ENCODE measurements at regions not wholly inside any gene's neighbourhood (a gene's known extent, or its start where the extent isn't known, plus 50 kb on each side); places are given as distances from the start of the nearest gene placed in this dataset.

GRCh38 chr5:35488055-35488454 is 129.6 kb upstream of the SPEF2 start:
- intact Hi-C loops (cut with DNase I) = no loop called here
- ATAC-seq (no peak), DNase-seq (no peak)
- no peak overlapping the region for H3K4me3 ChIP-seq
- WGBS, 3 donors = 18 to 27% (median 26%) methylated on average over 1 of the region's 1 CpG
- H3K27me3 ChIP-seq (ENCODE audit: insufficient read depth in 3 of 3, low read length in 2 of 3) = peaks cover 0 to 1% (median 0%) of the 10 kb centered on the region in 3 donors
- H3K9me3 ChIP-seq = no peaks in the 10 kb centered on the region
- no peaks in the 10 kb centered on the region for H3K36me3 ChIP-seq (ENCODE audit: insufficient read depth in 1 of 2, low read depth in 1 of 2)
- no peaks in the 10 kb centered on the region for H3K4me1 ChIP-seq
- TF ChIP-seq CTCF (IDR thresholded peaks at IDR 0.05) = no peak
- no peak overlapping the region for H3K27ac ChIP-seq

- H3K27me3 ChIP-seq (ENCODE audit: insufficient read depth in 3 of 3, low read length in 2 of 3) = peaks cover 0 to 1% (median 0%) of the 10 kb centered on the region in 3 donors
- WGBS, 3 donors = 57 to 66% (median 65%) methylated on average over 5 of the region's 5 CpGs
- intact Hi-C loops (cut with DNase I) = no loop called here
- no peak overlapping the region for H3K4me3 ChIP-seq
- ATAC-seq = no peak
- no peak for DNase-seq
- no peak for TF ChIP-seq CTCF (IDR thresholded peaks at IDR 0.05)
- H3K27ac ChIP-seq = no peak overlapping the region
- no peaks in the 10 kb centered on the region for H3K9me3 ChIP-seq
- no peaks in the 10 kb centered on the region for H3K4me1 ChIP-seq
- H3K36me3 ChIP-seq (ENCODE audit: insufficient read depth in 1 of 2, low read depth in 1 of 2) = no peaks in the 10 kb centered on the region
Observed at GRCh38 chr5:35487233-35488025, 130.2 kb upstream of the SPEF2 start.

- no peak for ATAC-seq
- H3K27me3 ChIP-seq (ENCODE audit: insufficient read depth in 3 of 3, low read length in 2 of 3) = peaks cover 0 to 1% (median 0%) of the 10 kb centered on the region in 3 donors
- no peak overlapping the region for H3K27ac ChIP-seq
- H3K9me3 ChIP-seq = no peaks in the 10 kb centered on the region
- intact Hi-C loops (cut with DNase I) = no loop called here
- H3K4me1 ChIP-seq = no peaks in the 10 kb centered on the region
- H3K36me3 ChIP-seq (ENCODE audit: insufficient read depth in 1 of 2, low read depth in 1 of 2) = no peaks in the 10 kb centered on the region
- no peak for TF ChIP-seq CTCF (IDR thresholded peaks at IDR 0.05)
- H3K4me3 ChIP-seq = no peak overlapping the region
- no peak for DNase-seq
Observed at GRCh38 chr5:35485487-35485886, 132.2 kb upstream of the SPEF2 start.

DNA sequence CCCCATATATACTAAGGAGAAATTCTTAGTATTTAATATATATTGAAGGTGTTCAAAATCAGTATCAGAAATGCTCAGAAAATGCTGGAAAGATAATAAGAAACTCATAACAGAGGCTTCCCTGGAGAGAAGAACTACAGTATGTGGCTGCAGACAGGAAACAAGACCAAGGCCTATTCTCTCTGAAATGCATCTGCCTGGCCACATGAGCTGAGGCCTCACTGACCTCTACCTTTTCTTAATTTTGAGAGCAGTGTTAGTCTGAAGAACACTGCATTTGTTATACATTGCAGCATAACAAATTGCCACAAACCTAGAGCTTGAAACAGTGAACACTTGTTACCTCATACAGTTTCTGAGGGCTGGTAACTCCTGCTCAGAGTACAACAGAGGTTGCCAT is 133.4 kb upstream of the SPEF2 start:
- peaks cover 0 to 1% (median 0%) of the 10 kb centered on the region in 3 donors for H3K27me3 ChIP-seq (ENCODE audit: insufficient read depth in 3 of 3, low read length in 2 of 3)

More for the DNA sequence above, 133.4 kb upstream of the SPEF2 start:
- intact Hi-C loops (cut with DNase I) = no loop called here
- DNase-seq (no peak), ATAC-seq (no peak)
- no peak overlapping the region for H3K27ac ChIP-seq
- H3K4me3 ChIP-seq = no peak overlapping the region
- no peak for TF ChIP-seq CTCF (IDR thresholded peaks at IDR 0.05)
- H3K4me1 ChIP-seq = no peaks in the 10 kb centered on the region
- H3K9me3 ChIP-seq = no peaks in the 10 kb centered on the region
- no peaks in the 10 kb centered on the region for H3K36me3 ChIP-seq (ENCODE audit: insufficient read depth in 1 of 2, low read depth in 1 of 2)

Measured in psoas muscle (tissue), 7 donors.